HEK293 (cell line): ENCODE measurements at regions not wholly inside any gene's neighbourhood (a gene's known extent, or its start where the extent isn't known, plus 50 kb on each side); places are given as distances from the start of the nearest gene placed in this dataset.

Experiments
- CTCF ChIA-PET: fragments of 350-600 bp; formaldehyde crosslinking; extraction: SDS; loops from one replicate; lab custom pipeline; 2021; ENCODE audit warnings: antibody characterized with exemption; lab: Yijun Ruan, JAX
- POLR2A ChIA-PET: fragments of 300-600 bp; formaldehyde crosslinking; extraction: SDS; loops from one replicate; lab custom pipeline; 2020; ENCODE audit warnings: antibody characterized with exemption, inconsistent platforms; lab: Yijun Ruan, JAX
- H3K27ac ChIP-seq: fragments of 200-500 bp; sonication (Bioruptor generic); 2 replicates; pipeline ENCODE4 v1.5.1; 2014; ENCODE audit warnings: low read depth, low read length, control low read depth, inconsistent platforms; ENCODE audit errors: extremely low read depth
- H3K36me3 ChIP-seq, 2 experiments: fragments of 200-500 bp in 1 of 2; sonication (Bioruptor generic) in 1 of 2; 1 replicate in 1 of 2; 2 replicates in 1 of 2; pipeline ENCODE4 v1.5.1; 2014 to 2017; ENCODE audit warnings: inconsistent platforms in 2 of 2, low read length in 2 of 2; ENCODE audit not compliant: control insufficient read depth in 2 of 2, insufficient read depth in 1 of 2
- H3K4me1 ChIP-seq: fragments of 200-500 bp; sonication (Bioruptor generic); 2 replicates; pipeline ENCODE4 v1.5.1; 2014; ENCODE audit warnings: mild to moderate bottlenecking, low read length, inconsistent platforms; ENCODE audit not compliant: control insufficient read depth, insufficient read depth
- H3K4me3 ChIP-seq: 2 replicates; pipeline ENCODE4 v1.5.1; 2011; ENCODE audit warnings: low read depth, mild to moderate bottlenecking, control low read depth, low read length, moderate library complexity
- H3K9me3 ChIP-seq: fragments of 200-500 bp; sonication (Bioruptor generic); 2 replicates; pipeline ENCODE4 v1.5.1; 2014; ENCODE audit warnings: low read depth, low read length, inconsistent platforms; ENCODE audit not compliant: control insufficient read depth, insufficient read depth
- BCL11A ChIP-seq: fragments of 450-650 bp; formaldehyde crosslinking; IDR thresholded peaks from 2 replicates; pipeline ENCODE4 v1.5.1; 2016; ENCODE audit warnings: low read depth, missing biosample characterization, missing genetic modification characterization
- HOXD13 ChIP-seq: sonication (generic); formaldehyde crosslinking; IDR thresholded peaks from 2 replicates; pipeline ENCODE4 v1.8.0; 2022; ENCODE audit warnings: missing genetic modification reagents, borderline replicate concordance
- KLF7 ChIP-seq: fragments of 450-650 bp; formaldehyde crosslinking; IDR thresholded peaks from 2 replicates; pipeline ENCODE4 v1.5.1; 2016; ENCODE audit warnings: missing biosample characterization, missing genetic modification characterization, borderline replicate concordance
- PRDM1 ChIP-seq: fragments of 450-650 bp; formaldehyde crosslinking; IDR thresholded peaks from 2 replicates; pipeline ENCODE4; 2016; ENCODE audit warnings: missing biosample characterization, missing genetic modification characterization
- PRDM4 ChIP-seq: fragments of 450-650 bp; formaldehyde crosslinking; IDR thresholded peaks from 2 replicates; pipeline ENCODE4 v1.5.1; 2017; ENCODE audit warnings: missing biosample characterization, missing genetic modification characterization
- SETDB1 ChIP-seq: IDR thresholded peaks from one replicate; pipeline ENCODE4 v1.6.1; 2017; ENCODE audit warnings: mild to moderate bottlenecking, low read length, moderate library complexity, mixed read lengths; ENCODE audit not compliant: insufficient read length
- ZNF2 ChIP-seq: fragments of 450-650 bp; formaldehyde crosslinking; IDR thresholded peaks from 2 replicates; pipeline ENCODE4 v1.5.1; 2016; ENCODE audit warnings: missing biosample characterization, missing genetic modification characterization
- ZNF416 ChIP-seq: fragments of 450-650 bp; formaldehyde crosslinking; IDR thresholded peaks from 2 replicates; pipeline ENCODE4 v1.5.1; 2016; ENCODE audit warnings: missing biosample characterization, missing genetic modification characterization
- ZNF449 ChIP-seq: fragments of 450-650 bp; formaldehyde crosslinking; IDR thresholded peaks from 2 replicates; pipeline ENCODE4 v1.5.1; 2017; ENCODE audit warnings: missing biosample characterization, mild to moderate bottlenecking, missing genetic modification characterization, moderate library complexity
- ZNF560 ChIP-seq: fragments of 450-650 bp; formaldehyde crosslinking; IDR thresholded peaks from 2 replicates; pipeline ENCODE4 v1.5.1; 2017; ENCODE audit warnings: missing biosample characterization, missing genetic modification characterization, borderline replicate concordance
- ZNF777 ChIP-seq: fragments of 450-650 bp; formaldehyde crosslinking; IDR thresholded peaks from 2 replicates; pipeline ENCODE4 v1.5.1; 2017; ENCODE audit warnings: missing biosample characterization, missing genetic modification characterization, borderline replicate concordance
- ZSCAN5A ChIP-seq: fragments of 450-650 bp; formaldehyde crosslinking; IDR thresholded peaks from 2 replicates; pipeline ENCODE4 v1.5.1; 2016; ENCODE audit warnings: missing biosample characterization, missing genetic modification characterization
- TF ChIP-seq, protein P1 (sequence below): fragments of 450-650 bp; formaldehyde crosslinking; IDR thresholded peaks from 2 replicates; pipeline ENCODE4 v1.5.1; 2017; ENCODE audit warnings: missing biosample characterization, missing genetic modification characterization
- TF ChIP-seq, protein P2 (sequence below): fragments of 450-650 bp; formaldehyde crosslinking; IDR thresholded peaks from 2 replicates; pipeline ENCODE4 v1.5.1; 2016; ENCODE audit warnings: missing biosample characterization, missing genetic modification characterization
- TF ChIP-seq, protein P3 (sequence below): fragments of 450-650 bp; formaldehyde crosslinking; IDR thresholded peaks from 2 replicates; pipeline ENCODE4 v1.5.1; 2017; ENCODE audit warnings: missing biosample characterization, missing genetic modification characterization
- TF ChIP-seq, protein P4 (sequence below): fragments of 450-650 bp; formaldehyde crosslinking; IDR thresholded peaks from 2 replicates; pipeline ENCODE4 v1.5.1; 2016; ENCODE audit warnings: missing biosample characterization, missing genetic modification characterization, borderline replicate concordance

DNA sequence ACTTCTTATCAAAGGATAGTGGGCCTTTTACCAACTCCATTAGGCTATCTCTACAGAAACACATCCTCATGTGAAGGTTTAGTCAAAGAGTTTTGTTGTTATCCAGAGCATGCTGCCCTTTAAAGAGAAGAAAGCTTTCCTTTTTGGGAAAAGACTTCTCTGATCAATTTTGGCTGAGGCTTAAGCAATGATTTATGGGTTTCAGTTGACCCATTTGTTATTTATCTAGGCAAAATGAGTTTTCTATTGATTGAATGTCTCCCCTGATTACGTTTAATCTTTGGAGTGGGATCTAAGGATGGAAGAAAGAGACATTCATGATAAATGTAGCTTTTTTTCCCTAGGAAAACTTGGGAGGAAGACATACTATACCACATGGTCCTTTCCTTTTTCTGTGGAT lies 326.6 kb upstream of the JAG1 start:
- no peaks in the 10 kb centered on the region for H3K9me3 ChIP-seq
- H3K4me1 ChIP-seq: peaks cover 5% of the 10 kb centered on the region; the same call in 1 of the 2 replicates
- TF ChIP-seq ZNF560 (no peak), ZNF449 (no peak), BCL11A (tag by site-specific recombination) (no peak), SETDB1 (no peak), ZNF2 (no peak), PRDM1 (tag by site-specific recombination) (no peak), ZNF416 (no peak), PRDM4 (tag by site-specific recombination) (no peak), ZNF777 (tag by site-specific recombination) (no peak), KLF7 (tag by site-specific recombination) (no peak), HOXD13 (CRISPR knock-in tag) (no peak), ZSCAN5A (tag by site-specific recombination) (no peak)
- TF ChIP-seq, protein P1, sequence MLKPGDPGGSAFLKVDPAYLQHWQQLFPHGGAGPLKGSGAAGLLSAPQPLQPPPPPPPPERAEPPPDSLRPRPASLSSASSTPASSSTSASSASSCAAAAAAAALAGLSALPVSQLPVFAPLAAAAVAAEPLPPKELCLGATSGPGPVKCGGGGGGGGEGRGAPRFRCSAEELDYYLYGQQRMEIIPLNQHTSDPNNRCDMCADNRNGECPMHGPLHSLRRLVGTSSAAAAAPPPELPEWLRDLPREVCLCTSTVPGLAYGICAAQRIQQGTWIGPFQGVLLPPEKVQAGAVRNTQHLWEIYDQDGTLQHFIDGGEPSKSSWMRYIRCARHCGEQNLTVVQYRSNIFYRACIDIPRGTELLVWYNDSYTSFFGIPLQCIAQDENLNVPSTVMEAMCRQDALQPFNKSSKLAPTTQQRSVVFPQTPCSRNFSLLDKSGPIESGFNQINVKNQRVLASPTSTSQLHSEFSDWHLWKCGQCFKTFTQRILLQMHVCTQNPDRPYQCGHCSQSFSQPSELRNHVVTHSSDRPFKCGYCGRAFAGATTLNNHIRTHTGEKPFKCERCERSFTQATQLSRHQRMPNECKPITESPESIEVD (tag by site-specific recombination): no peak
- TF ChIP-seq, protein P2, sequence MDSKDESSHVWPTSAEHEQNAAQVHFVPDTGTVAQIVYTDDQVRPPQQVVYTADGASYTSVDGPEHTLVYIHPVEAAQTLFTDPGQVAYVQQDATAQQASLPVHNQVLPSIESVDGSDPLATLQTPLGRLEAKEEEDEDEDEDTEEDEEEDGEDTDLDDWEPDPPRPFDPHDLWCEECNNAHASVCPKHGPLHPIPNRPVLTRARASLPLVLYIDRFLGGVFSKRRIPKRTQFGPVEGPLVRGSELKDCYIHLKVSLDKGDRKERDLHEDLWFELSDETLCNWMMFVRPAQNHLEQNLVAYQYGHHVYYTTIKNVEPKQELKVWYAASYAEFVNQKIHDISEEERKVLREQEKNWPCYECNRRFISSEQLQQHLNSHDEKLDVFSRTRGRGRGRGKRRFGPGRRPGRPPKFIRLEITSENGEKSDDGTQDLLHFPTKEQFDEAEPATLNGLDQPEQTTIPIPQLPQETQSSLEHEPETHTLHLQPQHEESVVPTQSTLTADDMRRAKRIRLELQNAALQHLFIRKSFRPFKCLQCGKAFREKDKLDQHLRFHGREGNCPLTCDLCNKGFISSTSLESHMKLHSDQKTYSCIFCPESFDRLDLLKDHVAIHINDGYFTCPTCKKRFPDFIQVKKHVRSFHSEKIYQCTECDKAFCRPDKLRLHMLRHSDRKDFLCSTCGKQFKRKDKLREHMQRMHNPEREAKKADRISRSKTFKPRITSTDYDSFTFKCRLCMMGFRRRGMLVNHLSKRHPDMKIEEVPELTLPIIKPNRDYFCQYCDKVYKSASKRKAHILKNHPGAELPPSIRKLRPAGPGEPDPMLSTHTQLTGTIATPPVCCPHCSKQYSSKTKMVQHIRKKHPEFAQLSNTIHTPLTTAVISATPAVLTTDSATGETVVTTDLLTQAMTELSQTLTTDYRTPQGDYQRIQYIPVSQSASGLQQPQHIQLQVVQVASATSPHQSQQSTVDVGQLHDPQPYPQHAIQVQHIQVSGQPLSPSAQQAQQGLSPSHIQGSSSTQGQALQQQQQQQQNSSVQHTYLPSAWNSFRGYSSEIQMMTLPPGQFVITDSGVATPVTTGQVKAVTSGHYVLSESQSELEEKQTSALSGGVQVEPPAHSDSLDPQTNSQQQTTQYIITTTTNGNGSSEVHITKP (tag by site-specific recombination): no peak
- TF ChIP-seq, protein P3, sequence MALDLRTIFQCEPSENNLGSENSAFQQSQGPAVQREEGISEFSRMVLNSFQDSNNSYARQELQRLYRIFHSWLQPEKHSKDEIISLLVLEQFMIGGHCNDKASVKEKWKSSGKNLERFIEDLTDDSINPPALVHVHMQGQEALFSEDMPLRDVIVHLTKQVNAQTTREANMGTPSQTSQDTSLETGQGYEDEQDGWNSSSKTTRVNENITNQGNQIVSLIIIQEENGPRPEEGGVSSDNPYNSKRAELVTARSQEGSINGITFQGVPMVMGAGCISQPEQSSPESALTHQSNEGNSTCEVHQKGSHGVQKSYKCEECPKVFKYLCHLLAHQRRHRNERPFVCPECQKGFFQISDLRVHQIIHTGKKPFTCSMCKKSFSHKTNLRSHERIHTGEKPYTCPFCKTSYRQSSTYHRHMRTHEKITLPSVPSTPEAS (tag by site-specific recombination): no peak
- TF ChIP-seq, protein P4, sequence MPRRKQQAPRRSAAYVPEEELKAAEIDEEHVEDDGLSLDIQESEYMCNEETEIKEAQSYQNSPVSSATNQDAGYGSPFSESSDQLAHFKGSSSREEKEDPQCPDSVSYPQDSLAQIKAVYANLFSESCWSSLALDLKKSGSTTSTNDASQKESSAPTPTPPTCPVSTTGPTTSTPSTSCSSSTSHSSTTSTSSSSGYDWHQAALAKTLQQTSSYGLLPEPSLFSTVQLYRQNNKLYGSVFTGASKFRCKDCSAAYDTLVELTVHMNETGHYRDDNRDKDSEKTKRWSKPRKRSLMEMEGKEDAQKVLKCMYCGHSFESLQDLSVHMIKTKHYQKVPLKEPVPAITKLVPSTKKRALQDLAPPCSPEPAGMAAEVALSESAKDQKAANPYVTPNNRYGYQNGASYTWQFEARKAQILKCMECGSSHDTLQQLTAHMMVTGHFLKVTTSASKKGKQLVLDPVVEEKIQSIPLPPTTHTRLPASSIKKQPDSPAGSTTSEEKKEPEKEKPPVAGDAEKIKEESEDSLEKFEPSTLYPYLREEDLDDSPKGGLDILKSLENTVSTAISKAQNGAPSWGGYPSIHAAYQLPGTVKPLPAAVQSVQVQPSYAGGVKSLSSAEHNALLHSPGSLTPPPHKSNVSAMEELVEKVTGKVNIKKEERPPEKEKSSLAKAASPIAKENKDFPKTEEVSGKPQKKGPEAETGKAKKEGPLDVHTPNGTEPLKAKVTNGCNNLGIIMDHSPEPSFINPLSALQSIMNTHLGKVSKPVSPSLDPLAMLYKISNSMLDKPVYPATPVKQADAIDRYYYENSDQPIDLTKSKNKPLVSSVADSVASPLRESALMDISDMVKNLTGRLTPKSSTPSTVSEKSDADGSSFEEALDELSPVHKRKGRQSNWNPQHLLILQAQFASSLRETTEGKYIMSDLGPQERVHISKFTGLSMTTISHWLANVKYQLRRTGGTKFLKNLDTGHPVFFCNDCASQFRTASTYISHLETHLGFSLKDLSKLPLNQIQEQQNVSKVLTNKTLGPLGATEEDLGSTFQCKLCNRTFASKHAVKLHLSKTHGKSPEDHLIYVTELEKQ (tag by site-specific recombination): no peak
- CTCF ChIA-PET: interaction anchor here (0.6 to 0.8 kb wide), 2 partner anchors 39 to 1962 kb away, joined by 3 read pairs; no protein-coding TSS in a partner anchor
- no peaks in the 10 kb centered on the region for H3K36me3 ChIP-seq
- no peak overlapping the region for H3K27ac ChIP-seq
- POLR2A ChIA-PET: no interaction called here
- H3K4me3 ChIP-seq: no peak overlapping the region
